ENCODE measurements at regions not wholly inside any gene's neighbourhood (a gene's known extent, or its start where the extent isn't known, plus 50 kb on each side); places are given as distances from the start of the nearest gene placed in this dataset.
"Not testable (repeated sequence)": the region's sequence is repeated elsewhere in the genome, so short reads cannot be mapped to it uniquely, and the experiment has no call there.

DNA sequence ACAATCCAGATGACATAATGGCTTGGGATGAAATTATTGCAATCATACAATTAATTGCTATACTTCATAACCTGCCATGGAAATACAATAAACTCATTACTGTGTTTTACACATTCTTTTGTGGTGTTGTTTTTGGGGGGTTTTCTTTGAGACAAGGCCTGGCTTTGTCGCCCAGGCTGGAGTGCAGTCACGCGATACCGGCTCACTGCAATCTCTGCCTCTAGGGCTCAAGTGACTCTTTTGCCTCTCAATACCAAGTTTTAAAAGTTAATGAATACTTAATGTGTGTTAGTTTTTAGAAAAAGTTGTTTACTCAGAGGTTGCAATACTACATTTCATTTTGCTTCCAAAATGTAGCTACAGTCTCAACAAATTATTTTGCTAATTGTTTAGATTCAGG is 598.4 kb downstream of the CHSY3 start:
- no peaks in the 10 kb centered on the region for H3K4me1 Mint-ChIP-seq (ENCODE audit: insufficient read depth, unreplicated experiment)
- no peaks in the 10 kb centered on the region for H3K27me3 Mint-ChIP-seq (ENCODE audit: insufficient read depth, unreplicated experiment)
- no peak for DNase-seq (ENCODE audit: unreplicated experiment)
- BruUV-seq (replicated peaks): no TSS peak
- no peak overlapping the region for H3K4me3 Mint-ChIP-seq (ENCODE audit: unreplicated experiment)
- no peaks in the 10 kb centered on the region for H3K36me3 Mint-ChIP-seq (ENCODE audit: insufficient read depth, unreplicated experiment)
- no peak overlapping the region for H3K27ac Mint-ChIP-seq (ENCODE audit: low read depth, unreplicated experiment)
- ChIA-PET CTCF (no interaction called here), POLR2A (no interaction called here)
- intact Hi-C loops (cut with micrococcal nuclease): no loop called here
- H3K9me3 Mint-ChIP-seq (ENCODE audit: unreplicated experiment): peaks cover 13% of the 10 kb centered on the region
- TF ChIP-seq, protein P1, sequence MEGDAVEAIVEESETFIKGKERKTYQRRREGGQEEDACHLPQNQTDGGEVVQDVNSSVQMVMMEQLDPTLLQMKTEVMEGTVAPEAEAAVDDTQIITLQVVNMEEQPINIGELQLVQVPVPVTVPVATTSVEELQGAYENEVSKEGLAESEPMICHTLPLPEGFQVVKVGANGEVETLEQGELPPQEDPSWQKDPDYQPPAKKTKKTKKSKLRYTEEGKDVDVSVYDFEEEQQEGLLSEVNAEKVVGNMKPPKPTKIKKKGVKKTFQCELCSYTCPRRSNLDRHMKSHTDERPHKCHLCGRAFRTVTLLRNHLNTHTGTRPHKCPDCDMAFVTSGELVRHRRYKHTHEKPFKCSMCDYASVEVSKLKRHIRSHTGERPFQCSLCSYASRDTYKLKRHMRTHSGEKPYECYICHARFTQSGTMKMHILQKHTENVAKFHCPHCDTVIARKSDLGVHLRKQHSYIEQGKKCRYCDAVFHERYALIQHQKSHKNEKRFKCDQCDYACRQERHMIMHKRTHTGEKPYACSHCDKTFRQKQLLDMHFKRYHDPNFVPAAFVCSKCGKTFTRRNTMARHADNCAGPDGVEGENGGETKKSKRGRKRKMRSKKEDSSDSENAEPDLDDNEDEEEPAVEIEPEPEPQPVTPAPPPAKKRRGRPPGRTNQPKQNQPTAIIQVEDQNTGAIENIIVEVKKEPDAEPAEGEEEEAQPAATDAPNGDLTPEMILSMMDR (IDR thresholded peaks at IDR 0.05; ENCODE audit: unreplicated experiment): no peak

DNA sequence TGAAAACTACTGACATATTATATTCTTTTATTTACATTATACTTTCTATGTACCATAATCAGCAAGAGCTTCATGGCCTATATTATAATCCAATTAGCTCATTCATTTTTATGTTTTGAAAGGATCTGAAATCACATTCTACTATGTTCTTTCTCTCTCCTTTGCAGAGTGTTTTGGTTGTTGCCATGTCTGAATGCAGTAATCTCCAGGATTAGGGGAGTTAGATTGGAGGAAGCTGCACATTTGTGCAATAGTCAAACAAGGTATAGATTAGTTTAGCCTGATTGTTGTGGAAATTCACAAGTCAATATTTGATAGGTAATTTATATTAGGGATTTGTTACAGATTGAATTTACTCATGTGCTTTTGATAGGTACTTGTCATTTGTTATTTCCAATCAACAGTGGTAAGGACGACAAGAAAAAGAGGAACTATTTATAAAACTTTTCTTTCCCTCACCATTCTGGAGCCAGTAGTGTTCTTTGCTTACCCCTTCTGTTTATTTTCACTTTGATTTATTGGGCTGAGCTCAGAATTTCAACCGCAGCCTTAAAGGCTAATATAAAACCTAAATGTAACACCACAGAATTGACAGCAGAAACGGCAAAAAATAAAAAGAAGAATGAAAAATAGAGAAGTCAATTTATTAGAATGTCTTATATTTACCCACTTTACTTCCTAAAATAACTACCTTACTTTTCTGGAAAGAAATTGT is 597.0 kb downstream of the CHSY3 start:
- CTCF ChIA-PET: interaction anchor here (1.4 kb wide), 1 partner anchor 16 kb away, joined by 3 read pairs; no protein-coding TSS in a partner anchor
- TF ChIP-seq, protein P1 (IDR thresholded peaks at IDR 0.05; ENCODE audit: unreplicated experiment): no peak
- no peak overlapping the region for H3K4me3 Mint-ChIP-seq (ENCODE audit: unreplicated experiment)
- POLR2A ChIA-PET: interaction anchor here (0.9 kb wide), 1 partner anchor 9 kb away, joined by 3 read pairs; no protein-coding TSS in a partner anchor
- intact Hi-C loops (cut with micrococcal nuclease): no loop called here
- DNase-seq (ENCODE audit: unreplicated experiment): no peak
- peaks cover 20% of the 10 kb centered on the region for H3K9me3 Mint-ChIP-seq (ENCODE audit: unreplicated experiment)
- BruUV-seq (replicated peaks): no TSS peak
- no peaks in the 10 kb centered on the region for H3K27me3 Mint-ChIP-seq (ENCODE audit: insufficient read depth, unreplicated experiment)
- H3K36me3 Mint-ChIP-seq (ENCODE audit: insufficient read depth, unreplicated experiment): no peaks in the 10 kb centered on the region
- no peak overlapping the region for H3K27ac Mint-ChIP-seq (ENCODE audit: low read depth, unreplicated experiment)
- H3K4me1 Mint-ChIP-seq (ENCODE audit: insufficient read depth, unreplicated experiment): no peaks in the 10 kb centered on the region

DNA sequence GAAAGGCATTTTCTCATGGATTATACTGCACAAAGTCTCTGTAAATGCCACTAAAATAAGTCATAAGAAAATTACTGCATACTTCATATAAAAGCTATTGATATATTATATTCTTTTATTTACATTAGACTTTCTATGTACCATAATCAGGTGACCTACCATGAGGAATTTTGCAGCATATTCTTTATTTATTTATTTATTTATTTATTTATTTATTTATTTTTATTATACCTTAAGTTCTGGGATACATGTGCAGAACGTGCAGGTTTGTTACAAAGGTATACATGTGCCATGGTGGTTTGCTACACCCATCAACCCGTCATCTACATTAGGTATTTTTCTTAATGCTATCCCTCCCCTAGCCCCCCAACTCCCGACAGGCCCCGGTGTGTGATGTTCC is 596.2 kb downstream of the CHSY3 start:
- peaks cover 27% of the 10 kb centered on the region for H3K9me3 Mint-ChIP-seq (ENCODE audit: unreplicated experiment)
- H3K36me3 Mint-ChIP-seq (ENCODE audit: insufficient read depth, unreplicated experiment); H3K4me3 Mint-ChIP-seq (ENCODE audit: unreplicated experiment); H3K4me1 Mint-ChIP-seq (ENCODE audit: insufficient read depth, unreplicated experiment); intact Hi-C loops (cut with micrococcal nuclease); DNase-seq (ENCODE audit: unreplicated experiment); H3K27ac Mint-ChIP-seq (ENCODE audit: low read depth, unreplicated experiment); H3K27me3 Mint-ChIP-seq (ENCODE audit: insufficient read depth, unreplicated experiment); BruUV-seq (replicated peaks): not testable (repeated sequence)
- CTCF ChIA-PET: interaction anchor here (1.4 kb wide), 1 partner anchor 15 kb away, joined by 3 read pairs; no protein-coding TSS in a partner anchor
- POLR2A ChIA-PET: interaction anchor here (0.9 kb wide), 1 partner anchor 10 kb away, joined by 3 read pairs; no protein-coding TSS in a partner anchor

DNA sequence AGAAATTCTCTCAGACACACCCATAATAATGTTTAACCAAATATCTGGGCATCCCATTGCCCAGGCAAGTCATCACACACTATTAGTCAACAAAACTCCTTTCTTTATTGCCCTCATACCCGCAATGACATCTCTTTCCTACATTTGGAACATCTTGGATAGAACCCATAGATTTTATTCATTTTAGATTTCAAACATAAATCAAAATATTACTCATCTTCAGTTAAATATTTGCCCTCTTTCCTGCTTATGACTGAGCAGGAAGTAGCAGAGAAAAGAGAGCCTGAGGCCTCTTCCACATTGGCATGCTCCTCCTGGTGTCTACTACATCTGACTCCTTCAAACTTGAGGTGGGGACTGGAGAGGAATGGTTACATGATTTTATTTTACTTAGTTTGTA is 592.0 kb downstream of the CHSY3 start:
- POLR2A ChIA-PET: no interaction called here
- BruUV-seq (replicated peaks): no TSS peak
- Mint-ChIP-seq H3K36me3 (ENCODE audit: insufficient read depth, unreplicated experiment) (no peaks in the 10 kb centered on the region), H3K27me3 (ENCODE audit: insufficient read depth, unreplicated experiment) (no peaks in the 10 kb centered on the region), H3K4me1 (ENCODE audit: insufficient read depth, unreplicated experiment) (no peaks in the 10 kb centered on the region), H3K4me3 (ENCODE audit: unreplicated experiment) (no peak overlapping the region), H3K27ac (ENCODE audit: low read depth, unreplicated experiment) (peak overlapping the region; percentile 7), H3K9me3 (ENCODE audit: unreplicated experiment) (peaks cover 34% of the 10 kb centered on the region)
- TF ChIP-seq, protein P1 (IDR thresholded peaks at IDR 0.05; ENCODE audit: unreplicated experiment): no peak
- intact Hi-C loops (cut with micrococcal nuclease): no loop called here
- CTCF ChIA-PET: no interaction called here
- DNase-seq (ENCODE audit: unreplicated experiment): peak; percentile 11
